ENCODE measurements at regions not wholly inside any gene's neighbourhood (a gene's known extent, or its start where the extent isn't known, plus 50 kb on each side); places are given as distances from the start of the nearest gene placed in this dataset.

DNA sequence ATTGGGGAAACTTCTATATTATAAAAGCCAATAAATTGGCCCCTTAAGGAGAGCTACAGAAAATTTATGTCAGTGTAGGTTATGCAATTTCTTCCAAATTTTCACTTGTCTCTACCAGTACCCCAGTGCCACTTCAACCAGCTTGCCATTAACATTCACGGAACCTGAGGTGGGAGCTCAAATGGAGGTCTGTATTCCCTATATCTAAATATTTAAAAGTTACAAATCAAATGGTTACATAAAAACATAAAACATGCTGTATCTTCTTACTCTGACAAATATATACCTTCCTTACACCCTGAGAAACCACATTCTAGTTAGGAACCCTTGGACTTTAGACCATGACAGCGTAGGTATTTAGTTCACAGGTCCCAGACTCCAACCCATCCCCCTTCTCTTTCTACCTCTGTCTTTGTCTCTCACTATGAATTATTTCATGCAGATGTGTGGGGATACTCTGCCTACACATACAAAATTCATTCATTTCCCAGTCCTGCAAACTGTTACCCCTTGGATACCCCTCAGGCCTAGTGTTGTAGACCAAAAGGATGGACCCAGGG, 127.8 kb upstream of the PMFBP1 start:
- Mint-ChIP-seq H3K4me3 (no peak overlapping the region), H3K4me1 (no peaks in the 10 kb centered on the region), H3K9me3 (no peaks in the 10 kb centered on the region), H3K27me3 (peaks cover 2% of the 10 kb centered on the region), H3K36me3 (no peaks in the 10 kb centered on the region), H3K27ac (no peak overlapping the region)

DNA sequence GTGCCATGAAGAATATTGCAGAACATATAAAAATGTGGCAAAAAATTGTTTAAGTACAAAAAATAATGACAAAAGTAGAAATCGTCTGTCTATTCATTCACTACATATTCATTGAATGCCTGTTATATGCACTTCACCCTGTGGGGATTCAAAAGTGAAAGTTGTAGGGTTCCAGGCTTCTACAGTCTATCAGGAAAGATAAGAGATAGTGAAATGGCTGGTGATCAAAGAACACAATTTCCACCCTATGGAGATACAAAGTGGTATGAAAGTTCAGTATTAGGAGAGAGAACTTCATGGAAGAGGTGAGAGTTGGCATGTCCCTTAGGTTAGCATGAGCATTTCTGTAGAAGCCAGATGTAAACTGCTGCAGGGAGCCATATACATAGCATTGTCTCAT, 127.0 kb upstream of the PMFBP1 start:
- Mint-ChIP-seq H3K4me3 (no peak overlapping the region), H3K36me3 (no peaks in the 10 kb centered on the region), H3K27ac (no peak overlapping the region), H3K27me3 (peaks cover 2% of the 10 kb centered on the region), H3K4me1 (no peaks in the 10 kb centered on the region), H3K9me3 (no peaks in the 10 kb centered on the region)

DNA sequence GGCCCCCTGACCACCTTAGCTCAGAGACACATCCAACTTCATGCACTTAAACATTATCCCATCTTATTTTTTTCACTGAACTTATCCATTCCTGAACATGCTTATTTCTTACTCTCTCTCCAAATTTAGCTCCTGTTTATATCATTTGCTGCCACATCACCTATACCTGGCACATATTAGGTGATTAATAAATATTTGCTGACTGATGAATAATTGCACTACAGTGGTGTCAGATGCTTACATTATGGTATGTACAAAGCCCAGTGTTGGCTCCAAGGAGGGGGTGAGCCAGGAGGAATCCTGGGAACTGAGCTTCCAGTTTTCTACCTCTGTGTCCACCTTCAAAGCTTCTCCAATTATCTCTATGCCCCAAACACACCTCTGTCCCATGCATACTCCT, 124.0 kb upstream of the PMFBP1 start:
- Mint-ChIP-seq H3K9me3 (no peaks in the 10 kb centered on the region), H3K4me1 (no peaks in the 10 kb centered on the region), H3K27me3 (peaks cover 2% of the 10 kb centered on the region), H3K36me3 (no peaks in the 10 kb centered on the region), H3K4me3 (no peak overlapping the region), H3K27ac (no peak overlapping the region)

DNA sequence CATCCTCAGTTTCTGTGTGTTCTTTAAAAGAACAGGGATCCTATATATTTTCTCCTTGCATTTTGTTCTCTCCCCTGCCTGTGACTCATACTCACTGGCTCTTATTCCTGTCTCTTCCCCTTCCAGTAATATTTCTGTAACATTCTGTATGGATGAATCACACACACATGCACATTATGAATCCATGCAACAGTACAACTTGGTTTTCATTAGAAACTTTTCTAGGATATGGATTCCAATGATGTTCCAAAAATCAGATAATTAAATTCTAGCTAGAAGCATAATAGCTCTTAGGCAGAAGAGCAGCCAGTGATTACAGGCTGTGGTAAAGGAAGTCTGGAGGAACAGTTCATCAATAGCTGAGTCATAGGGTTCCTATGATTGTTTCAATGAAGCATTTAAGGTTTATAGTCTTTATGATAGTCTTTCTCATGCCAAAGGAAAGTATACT, 119.6 kb upstream of the PMFBP1 start:
- H3K4me3 Mint-ChIP-seq: no peak overlapping the region
- no peaks in the 10 kb centered on the region for H3K4me1 Mint-ChIP-seq
- H3K27ac Mint-ChIP-seq: no peak overlapping the region
- H3K27me3 Mint-ChIP-seq: no peaks in the 10 kb centered on the region
- H3K36me3 Mint-ChIP-seq: no peaks in the 10 kb centered on the region
- no peaks in the 10 kb centered on the region for H3K9me3 Mint-ChIP-seq

DNA sequence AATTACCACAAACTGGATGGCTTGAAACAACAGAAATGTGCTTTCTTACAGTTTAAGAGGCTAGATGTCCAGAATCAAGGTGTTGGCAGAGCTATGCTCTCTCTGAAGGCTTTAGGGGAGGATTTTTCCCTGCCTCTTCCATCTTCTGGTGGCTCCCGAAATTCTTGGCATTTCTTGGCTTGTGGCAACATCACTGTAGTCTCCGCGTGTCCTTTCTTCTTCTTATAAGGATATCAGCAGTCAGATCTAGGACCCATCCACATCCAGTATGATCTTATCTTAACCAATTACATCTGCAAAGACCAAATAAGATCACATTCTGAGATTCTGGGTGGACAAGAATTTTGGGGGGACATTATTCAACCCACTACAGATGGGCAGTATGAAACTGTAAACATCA, 119.2 kb upstream of the PMFBP1 start:
- H3K27ac Mint-ChIP-seq: no peak overlapping the region
- no peak overlapping the region for H3K4me3 Mint-ChIP-seq
- no peaks in the 10 kb centered on the region for H3K27me3 Mint-ChIP-seq
- no peaks in the 10 kb centered on the region for H3K36me3 Mint-ChIP-seq
- H3K9me3 Mint-ChIP-seq: no peaks in the 10 kb centered on the region
- no peaks in the 10 kb centered on the region for H3K4me1 Mint-ChIP-seq

DNA sequence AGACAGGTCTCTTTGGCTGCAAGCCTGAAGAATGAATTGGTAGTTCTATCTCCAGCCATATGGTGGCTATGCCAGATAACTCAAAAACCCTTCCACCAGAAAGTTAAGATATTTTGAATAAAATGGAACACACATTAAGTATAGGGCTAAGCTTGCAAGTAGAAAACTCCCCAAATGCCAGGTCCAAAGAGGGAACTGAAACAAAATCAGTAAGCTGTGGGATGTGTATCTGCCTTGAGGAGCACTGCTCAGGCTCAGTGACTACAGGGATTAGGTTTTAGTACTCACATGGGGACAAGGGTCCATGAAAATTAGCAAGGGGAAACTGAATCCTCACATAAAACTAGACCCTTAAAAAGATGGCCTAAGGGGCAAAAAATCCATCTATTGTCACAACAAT, 115.7 kb upstream of the PMFBP1 start:
- Mint-ChIP-seq H3K27me3 (no peaks in the 10 kb centered on the region), H3K36me3 (no peaks in the 10 kb centered on the region), H3K9me3 (no peaks in the 10 kb centered on the region), H3K4me1 (no peaks in the 10 kb centered on the region), H3K4me3 (no peak overlapping the region), H3K27ac (no peak overlapping the region)

DNA sequence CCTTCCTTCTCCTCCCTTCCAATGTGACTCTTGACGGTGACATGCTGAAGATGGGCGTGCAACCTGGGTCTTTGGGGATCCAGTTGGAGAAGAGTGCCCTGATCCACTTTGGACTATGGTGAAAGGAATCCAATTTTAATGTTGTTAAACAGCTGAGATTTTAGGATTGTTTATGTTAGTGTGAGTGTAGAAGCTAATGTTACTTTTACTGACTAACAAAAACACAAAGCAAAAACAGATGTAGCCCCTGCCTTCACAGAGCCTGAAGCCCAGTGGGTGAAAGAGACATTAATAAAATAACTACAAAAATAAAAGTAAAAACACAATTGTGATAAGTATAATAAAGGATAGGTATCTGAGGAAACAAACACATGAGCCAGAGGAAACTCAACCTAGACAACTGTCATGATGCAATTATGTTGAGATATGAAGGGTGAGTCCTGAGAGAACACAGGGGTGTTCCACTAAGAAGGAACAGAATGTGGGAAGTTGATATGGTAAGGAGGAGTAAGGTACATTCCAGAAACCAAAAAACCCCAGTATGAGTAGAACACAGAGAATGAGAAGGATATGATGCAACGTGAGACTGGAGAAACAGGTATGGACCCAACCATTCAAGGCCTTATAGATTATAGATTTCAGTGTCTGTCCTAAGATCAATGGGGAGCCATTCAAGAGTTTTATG, 115.1 kb upstream of the PMFBP1 start:
- Mint-ChIP-seq H3K9me3 (no peaks in the 10 kb centered on the region), H3K36me3 (no peaks in the 10 kb centered on the region)

DNA sequence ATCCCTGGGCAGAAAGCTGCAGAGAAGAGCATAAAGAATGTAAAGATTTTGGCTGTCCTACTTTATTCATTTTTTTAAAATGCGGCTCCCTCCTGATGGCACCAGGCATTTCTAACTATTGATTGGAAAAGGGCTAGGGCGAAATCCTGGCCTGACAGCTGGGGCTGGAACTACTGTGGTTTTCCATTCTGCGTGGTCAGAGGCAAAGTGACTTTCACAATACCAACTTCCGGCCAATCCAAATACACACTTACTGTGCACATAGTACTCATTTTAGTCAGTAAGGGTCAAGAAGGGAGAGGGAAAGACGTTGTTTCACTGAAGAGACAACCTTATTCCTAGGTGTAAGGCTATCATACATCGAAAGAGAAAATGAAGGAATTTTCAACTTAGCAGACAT, 113.8 kb upstream of the PMFBP1 start:
- Mint-ChIP-seq H3K9me3 (no peaks in the 10 kb centered on the region), H3K36me3 (no peaks in the 10 kb centered on the region), H3K4me1 (no peaks in the 10 kb centered on the region), H3K4me3 (no peak overlapping the region), H3K27me3 (no peaks in the 10 kb centered on the region), H3K27ac (no peak overlapping the region)

More for the DNA sequence above, 115.1 kb upstream of the PMFBP1 start:
- H3K4me1 Mint-ChIP-seq: no peaks in the 10 kb centered on the region
- no peak overlapping the region for H3K27ac Mint-ChIP-seq
- no peak overlapping the region for H3K4me3 Mint-ChIP-seq
- no peaks in the 10 kb centered on the region for H3K27me3 Mint-ChIP-seq

DNA sequence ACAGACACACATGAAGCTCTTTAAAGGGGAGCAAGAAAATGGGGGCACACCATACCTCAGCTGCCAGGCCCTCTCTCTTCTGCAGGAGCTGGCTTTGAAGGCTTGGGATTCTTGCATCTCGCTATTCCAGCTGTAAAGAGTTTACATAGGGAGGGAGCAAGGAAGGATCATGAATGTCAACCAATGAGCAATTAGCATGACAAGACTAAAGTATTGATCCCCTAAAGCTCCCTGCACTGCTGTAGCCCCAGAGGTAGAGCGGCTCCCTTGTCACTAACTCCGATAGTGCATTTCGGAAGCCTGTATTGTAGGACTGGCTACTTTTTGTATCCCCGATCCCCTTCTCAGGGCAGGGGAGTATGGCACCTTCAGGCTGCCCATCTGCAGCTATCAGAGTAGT, 113.4 kb upstream of the PMFBP1 start:
- Mint-ChIP-seq H3K4me3 (no peak overlapping the region), H3K4me1 (no peaks in the 10 kb centered on the region), H3K27ac (no peak overlapping the region), H3K9me3 (no peaks in the 10 kb centered on the region), H3K36me3 (no peaks in the 10 kb centered on the region), H3K27me3 (no peaks in the 10 kb centered on the region)

DNA sequence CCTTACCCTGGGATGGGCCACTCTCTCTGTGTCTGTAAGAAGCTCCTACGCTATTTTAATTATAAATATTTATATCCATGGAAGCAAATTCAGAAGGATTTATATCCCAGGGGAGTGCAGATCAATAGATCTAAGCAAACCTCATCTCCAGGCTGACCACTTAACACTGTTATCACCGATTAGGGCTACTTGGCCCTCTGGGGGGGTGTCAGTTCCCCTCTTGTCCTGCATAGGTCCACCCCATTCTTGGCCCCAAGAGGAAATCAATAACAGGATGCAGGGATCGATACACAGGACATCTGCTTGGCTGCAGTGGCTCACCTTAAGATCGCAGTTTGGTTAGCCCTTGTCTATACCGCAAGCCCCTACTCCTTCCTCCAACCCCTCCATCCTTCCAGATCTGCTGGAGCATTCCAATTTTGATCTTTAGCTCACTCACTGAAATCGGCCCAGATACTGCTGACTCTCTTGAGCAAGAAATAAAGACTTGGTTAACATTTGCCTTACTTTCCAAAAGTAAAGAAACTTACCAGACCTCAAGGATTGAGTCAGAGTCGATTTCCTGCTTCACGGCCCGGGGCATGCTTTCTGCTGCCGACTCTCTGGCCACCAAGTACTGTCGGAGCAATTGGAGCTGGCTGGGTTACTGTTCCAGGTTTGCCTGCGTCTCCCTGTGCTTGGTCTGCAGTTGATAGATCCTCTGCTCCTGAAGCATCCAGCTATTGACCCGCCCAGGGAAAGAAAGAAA, 112.3 kb upstream of the PMFBP1 start:
- Mint-ChIP-seq H3K4me3 (no peak overlapping the region), H3K36me3 (no peaks in the 10 kb centered on the region), H3K4me1 (no peaks in the 10 kb centered on the region), H3K27me3 (no peaks in the 10 kb centered on the region), H3K27ac (no peak overlapping the region), H3K9me3 (no peaks in the 10 kb centered on the region)

DNA sequence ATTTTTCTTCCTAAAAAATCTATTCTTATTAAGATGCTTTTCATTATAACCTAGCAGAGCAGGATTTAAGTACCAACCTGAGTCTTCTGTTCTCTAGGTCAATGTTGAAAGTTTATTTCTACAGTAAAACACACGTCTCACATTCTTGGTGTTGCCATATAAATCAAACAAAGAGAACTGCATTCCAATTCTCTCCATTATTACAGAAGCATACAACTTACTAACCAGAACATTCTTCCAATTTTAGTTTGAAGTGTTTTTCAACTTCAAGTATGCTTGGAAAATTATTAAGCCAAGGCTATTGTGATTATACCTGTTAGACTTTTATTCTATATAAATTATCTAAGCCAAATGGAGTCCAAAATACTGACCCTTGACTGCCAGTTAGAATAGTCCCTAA, 110.4 kb upstream of the PMFBP1 start:
- Mint-ChIP-seq H3K27me3 (no peaks in the 10 kb centered on the region), H3K9me3 (no peaks in the 10 kb centered on the region), H3K4me3 (no peak overlapping the region), H3K4me1 (no peaks in the 10 kb centered on the region), H3K36me3 (no peaks in the 10 kb centered on the region), H3K27ac (no peak overlapping the region)

DNA sequence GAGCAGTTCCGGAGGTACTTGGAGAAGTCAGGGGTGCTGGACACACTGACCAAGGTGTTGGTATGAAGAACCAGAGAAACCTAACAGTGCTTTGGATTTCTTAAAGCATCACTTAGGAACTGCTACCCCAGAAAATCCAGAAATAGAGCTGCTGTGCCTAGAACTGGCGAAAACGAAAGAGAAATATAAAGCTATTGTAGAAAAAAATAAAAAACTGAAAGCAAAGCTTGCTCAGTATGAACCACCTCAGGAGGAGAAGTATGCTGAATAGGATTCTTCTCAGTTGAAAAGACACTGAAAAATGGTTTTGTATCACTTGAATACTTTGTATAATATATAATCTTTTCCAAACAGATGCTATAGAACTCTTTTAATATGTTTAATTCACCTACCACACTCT, 106.3 kb upstream of the PMFBP1 start:
- Mint-ChIP-seq H3K4me1 (no peaks in the 10 kb centered on the region), H3K4me3 (no peak overlapping the region), H3K36me3 (no peaks in the 10 kb centered on the region), H3K9me3 (no peaks in the 10 kb centered on the region), H3K27ac (no peak overlapping the region), H3K27me3 (no peaks in the 10 kb centered on the region)

DNA sequence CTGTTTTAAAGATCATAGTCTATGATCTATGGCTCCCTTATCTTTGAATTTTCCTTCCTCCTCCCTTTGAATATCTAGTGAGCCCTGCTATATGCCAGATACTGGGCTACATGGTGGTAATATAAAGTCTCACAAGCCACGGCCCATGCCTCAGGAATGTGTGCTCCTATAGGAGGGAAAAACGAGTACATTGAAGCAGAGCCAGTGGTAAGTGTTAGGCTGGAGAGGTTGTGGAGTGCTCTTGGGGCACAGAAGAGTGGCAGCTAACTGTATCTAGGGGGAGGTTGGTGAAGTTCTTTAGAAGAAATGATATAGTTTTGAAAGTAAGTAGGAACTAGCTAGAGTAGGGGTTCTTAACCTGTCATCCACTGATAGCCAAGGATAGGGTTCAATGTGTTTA, 105.8 kb upstream of the PMFBP1 start:
- H3K27me3 Mint-ChIP-seq: no peaks in the 10 kb centered on the region
- no peaks in the 10 kb centered on the region for H3K9me3 Mint-ChIP-seq

DNA sequence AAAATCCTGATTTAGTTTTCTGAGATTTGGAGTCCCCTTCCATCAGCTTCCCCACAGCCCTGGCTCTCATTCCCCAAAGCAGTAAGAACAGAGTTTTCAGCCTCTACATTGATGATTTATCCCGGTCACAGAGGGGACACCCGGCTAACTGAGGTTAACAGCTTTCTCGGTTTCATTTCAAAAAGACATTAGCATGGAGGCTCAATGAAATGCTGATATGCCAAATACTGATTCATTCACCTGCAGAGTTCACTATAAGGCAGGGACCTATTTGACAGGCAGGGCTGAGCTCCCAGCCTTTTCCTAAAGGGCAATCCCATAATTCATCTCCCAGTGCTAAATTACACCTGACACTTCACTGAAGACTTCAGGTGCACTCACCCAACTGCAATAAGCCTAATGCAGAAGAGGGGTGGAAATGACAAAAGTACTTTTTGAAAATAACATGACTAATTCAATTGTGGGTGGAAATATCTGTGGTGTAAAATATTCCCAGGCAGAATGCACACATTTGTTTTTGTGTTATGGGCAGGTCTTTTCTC, 99.8 kb upstream of the PMFBP1 start:
- Mint-ChIP-seq H3K27me3 (no peaks in the 10 kb centered on the region), H3K4me3 (no peak overlapping the region), H3K27ac (no peak overlapping the region), H3K36me3 (no peaks in the 10 kb centered on the region), H3K9me3 (no peaks in the 10 kb centered on the region), H3K4me1 (no peaks in the 10 kb centered on the region)

More for the DNA sequence above, 105.8 kb upstream of the PMFBP1 start:
- Mint-ChIP-seq H3K4me3 (no peak overlapping the region), H3K27ac (no peak overlapping the region), H3K36me3 (no peaks in the 10 kb centered on the region), H3K4me1 (no peaks in the 10 kb centered on the region)

DNA sequence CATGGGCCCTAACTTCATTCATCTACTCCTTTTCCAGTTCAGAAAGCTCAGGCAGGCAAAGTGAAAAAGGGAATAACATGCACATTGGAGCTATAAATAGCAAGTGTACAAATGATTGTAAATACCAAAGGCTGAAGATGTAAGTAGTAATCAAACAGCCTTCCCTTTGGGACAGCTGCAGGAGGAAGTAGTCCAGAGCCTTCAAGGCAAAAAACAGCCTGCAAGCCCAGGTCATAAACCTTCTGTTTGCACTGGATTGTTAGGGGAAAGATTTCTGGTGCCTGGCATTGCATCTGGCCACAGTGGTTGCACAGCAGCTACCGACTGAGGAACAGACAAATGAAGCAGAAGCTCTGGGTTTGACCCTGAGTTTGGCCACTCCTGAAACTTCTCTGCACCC, 98.6 kb upstream of the PMFBP1 start:
- Mint-ChIP-seq H3K27ac (no peak overlapping the region), H3K4me1 (no peaks in the 10 kb centered on the region), H3K36me3 (no peaks in the 10 kb centered on the region), H3K27me3 (no peaks in the 10 kb centered on the region), H3K9me3 (no peaks in the 10 kb centered on the region), H3K4me3 (no peak overlapping the region)

DNA sequence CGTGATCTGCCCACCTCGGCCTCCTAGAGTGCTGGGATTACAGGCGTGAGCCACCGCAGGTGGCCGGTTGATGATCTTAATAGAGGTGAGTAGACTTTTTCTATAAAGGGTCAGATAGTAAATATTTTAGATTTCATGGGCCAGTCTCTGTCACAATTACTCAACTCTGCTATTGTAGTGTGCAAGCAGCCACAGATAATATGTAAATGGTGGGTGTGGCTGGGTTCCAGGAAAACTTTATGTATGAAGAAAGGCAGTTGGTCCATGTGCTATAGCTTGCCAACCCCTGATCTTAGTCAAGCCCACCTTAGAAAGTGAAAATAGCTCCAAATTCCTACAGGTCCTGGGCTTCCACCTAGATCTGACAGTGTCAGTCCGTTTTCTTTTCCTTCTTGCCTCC, 94.9 kb upstream of the PMFBP1 start:
- H3K27me3 Mint-ChIP-seq: no peaks in the 10 kb centered on the region
- no peaks in the 10 kb centered on the region for H3K9me3 Mint-ChIP-seq
- H3K4me3 Mint-ChIP-seq: no peak overlapping the region
- no peaks in the 10 kb centered on the region for H3K4me1 Mint-ChIP-seq
- no peaks in the 10 kb centered on the region for H3K36me3 Mint-ChIP-seq
- no peak overlapping the region for H3K27ac Mint-ChIP-seq
